HepG2 (cell line): ENCODE measurements at regions not wholly inside any gene's neighbourhood (a gene's known extent, or its start where the extent isn't known, plus 50 kb on each side); places are given as distances from the start of the nearest gene placed in this dataset.

Source experiments
- BHLHE40 ChIP-seq: IDR thresholded peaks from 2 replicates; pipeline ENCODE4 v1.6.1; 2011; ENCODE audit warnings: low read length, improper control_type of control experiment
- ESRRA ChIP-seq: sonication (generic); formaldehyde crosslinking; IDR thresholded peaks from 2 replicates; pipeline ENCODE4 v1.5.1; 2020; ENCODE audit warnings: mild to moderate bottlenecking, low read depth, missing genetic modification reagents
- MXI1 ChIP-seq: IDR thresholded peaks from 3 replicates; pipeline ENCODE4 v1.6.1; 2012; ENCODE audit warnings: low read depth, low read length, inconsistent platforms, borderline replicate concordance
- TCF7L2 ChIP-seq: IDR thresholded peaks from 2 replicates; pipeline ENCODE4 v1.6.1; 2011; ENCODE audit warnings: mild to moderate bottlenecking, low read depth, low read length, moderate library complexity
- TF ChIP-seq, protein P1 (sequence below): sonication (generic); formaldehyde crosslinking; IDR thresholded peaks from 2 replicates; pipeline ENCODE4 v1.4.0; 2020; ENCODE audit warnings: missing genetic modification reagents

DNA sequence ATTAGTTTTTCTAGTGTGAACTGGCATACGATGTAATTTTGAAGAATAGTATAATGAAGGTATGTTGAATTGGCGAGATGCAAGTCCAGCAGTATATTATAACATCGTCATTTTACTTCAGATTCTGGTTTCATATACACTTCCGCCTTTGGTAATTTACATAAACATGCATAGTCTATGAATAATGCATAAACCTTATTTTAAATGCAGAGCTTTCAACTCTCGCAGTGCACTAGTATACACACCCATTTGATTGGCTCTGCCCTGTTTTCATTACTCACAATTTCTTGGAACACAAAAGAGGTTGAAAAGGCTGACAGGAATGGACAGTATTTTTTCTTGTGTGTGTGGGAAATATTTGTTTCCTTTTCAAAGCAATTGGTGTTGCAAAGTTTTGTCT, 128.9 kb upstream of the CCNH start:
- TF ChIP-seq MXI1 (no peak), ESRRA (CRISPR knock-in tag) (no peak), TCF7L2 (no peak), BHLHE40 (no peak)
- TF ChIP-seq, protein P1, sequence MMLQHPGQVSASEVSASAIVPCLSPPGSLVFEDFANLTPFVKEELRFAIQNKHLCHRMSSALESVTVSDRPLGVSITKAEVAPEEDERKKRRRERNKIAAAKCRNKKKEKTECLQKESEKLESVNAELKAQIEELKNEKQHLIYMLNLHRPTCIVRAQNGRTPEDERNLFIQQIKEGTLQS (CRISPR knock-in tag): no peak
